ENCODE measurements at regions not wholly inside any gene's neighbourhood (a gene's known extent, or its start where the extent isn't known, plus 50 kb on each side); places are given as distances from the start of the nearest gene placed in this dataset.
"Not testable (repeated sequence)": the region's sequence is repeated elsewhere in the genome, so short reads cannot be mapped to it uniquely, and the experiment has no call there.

DNA sequence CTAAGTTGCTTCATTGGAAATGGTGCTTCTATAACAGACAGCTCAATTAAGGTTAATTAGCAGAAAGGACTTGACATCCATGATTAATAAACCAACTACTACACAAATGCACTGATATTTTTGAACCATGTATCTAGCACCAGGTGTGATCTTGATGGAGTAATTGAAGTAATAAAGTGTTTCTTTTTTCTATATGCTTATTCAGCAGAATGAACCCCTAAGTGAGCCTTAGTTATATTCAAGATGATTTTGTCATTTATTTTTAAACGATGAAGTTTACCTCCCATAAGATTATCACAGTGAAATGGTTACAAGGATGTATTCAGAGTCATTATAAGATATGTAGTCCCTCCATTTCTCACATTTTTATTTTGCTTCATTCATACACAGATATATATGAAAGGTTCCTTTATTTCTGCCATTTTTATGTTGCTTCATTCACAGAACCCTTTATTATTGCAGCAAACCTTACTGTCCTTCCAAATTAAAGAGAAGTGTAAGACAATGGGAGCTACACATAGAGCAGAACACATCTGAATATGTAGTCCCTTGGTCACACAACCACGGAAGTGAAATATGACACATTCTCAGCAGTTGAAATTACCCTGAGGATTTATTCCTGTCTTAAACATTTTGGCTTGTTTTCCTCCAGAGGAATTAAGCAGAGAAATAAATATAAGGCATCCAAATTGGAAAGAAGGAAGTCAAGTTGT lies 295.0 kb downstream of the RAP2B start:
- no peaks in the 10 kb centered on the region for H3K9me3 Mint-ChIP-seq
- no peak for DNase-seq
- H3K27me3 Mint-ChIP-seq: no peaks in the 10 kb centered on the region
- H3K36me3 Mint-ChIP-seq: no peaks in the 10 kb centered on the region
- no peaks in the 10 kb centered on the region for H3K4me1 Mint-ChIP-seq
- ATAC-seq (ENCODE audit: low read depth in 2 of 2): no peak
- no peak overlapping the region for H3K27ac Mint-ChIP-seq
- H3K4me3 Mint-ChIP-seq: no peak overlapping the region

DNA sequence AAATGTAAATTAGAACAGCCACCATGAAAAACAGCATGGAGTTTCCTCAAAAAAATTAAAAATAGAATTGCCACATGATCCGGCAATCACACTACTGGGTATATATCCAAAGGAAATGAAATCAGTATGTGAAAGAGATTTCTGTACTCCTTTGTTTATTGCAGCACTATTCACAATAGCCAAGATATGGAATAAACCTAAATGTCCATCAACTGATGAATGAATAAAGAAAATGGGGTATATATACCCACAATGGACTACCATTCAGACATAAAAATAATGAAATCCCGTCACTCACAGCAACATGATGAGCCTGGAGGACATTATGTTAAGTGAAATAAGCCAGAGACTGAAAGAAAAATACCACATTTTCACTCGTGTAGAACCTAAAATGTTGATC lies 296.9 kb downstream of the RAP2B start:
- Mint-ChIP-seq H3K27ac (no peak overlapping the region), H3K36me3 (no peaks in the 10 kb centered on the region), H3K9me3 (peaks cover 0 to 2% (median 0%) of the 10 kb centered on the region in 7 donors), H3K27me3 (no peaks in the 10 kb centered on the region), H3K4me1 (peaks cover 0 to 2% (median 0%) of the 10 kb centered on the region in 3 donors), H3K4me3 (no peak overlapping the region)
- ATAC-seq (ENCODE audit: low read depth in 2 of 2) (no peak), DNase-seq (no peak)

DNA sequence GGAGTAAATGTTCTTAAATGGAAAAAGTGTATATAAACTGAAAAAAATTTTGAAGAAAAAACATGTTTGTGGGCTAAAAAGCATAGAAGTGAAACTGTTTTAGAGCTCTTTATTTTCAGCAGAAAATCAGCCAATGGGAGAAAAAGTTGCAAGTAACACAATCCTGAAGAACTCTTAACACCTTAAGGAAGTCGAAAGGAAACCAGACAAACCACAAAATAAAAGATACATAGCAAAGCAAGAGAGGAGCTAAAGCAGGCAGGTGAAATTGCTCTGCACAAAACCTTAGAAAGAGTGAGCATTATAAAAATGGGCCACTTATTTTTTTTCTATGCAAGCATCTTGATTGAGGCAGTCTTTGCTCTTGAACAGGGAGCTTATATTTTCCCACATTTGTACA lies 300.5 kb downstream of the RAP2B start:
- DNase-seq (no peak), ATAC-seq (ENCODE audit: low read depth in 2 of 2) (no peak)
- no peak overlapping the region for H3K27ac Mint-ChIP-seq
- H3K27me3 Mint-ChIP-seq: no peaks in the 10 kb centered on the region
- H3K4me1 Mint-ChIP-seq: peaks cover 0 to 9% (median 0%) of the 10 kb centered on the region in 3 donors
- no peak overlapping the region for H3K4me3 Mint-ChIP-seq
- no peaks in the 10 kb centered on the region for H3K36me3 Mint-ChIP-seq
- peaks cover 0 to 3% (median 0%) of the 10 kb centered on the region in 7 donors for H3K9me3 Mint-ChIP-seq

DNA sequence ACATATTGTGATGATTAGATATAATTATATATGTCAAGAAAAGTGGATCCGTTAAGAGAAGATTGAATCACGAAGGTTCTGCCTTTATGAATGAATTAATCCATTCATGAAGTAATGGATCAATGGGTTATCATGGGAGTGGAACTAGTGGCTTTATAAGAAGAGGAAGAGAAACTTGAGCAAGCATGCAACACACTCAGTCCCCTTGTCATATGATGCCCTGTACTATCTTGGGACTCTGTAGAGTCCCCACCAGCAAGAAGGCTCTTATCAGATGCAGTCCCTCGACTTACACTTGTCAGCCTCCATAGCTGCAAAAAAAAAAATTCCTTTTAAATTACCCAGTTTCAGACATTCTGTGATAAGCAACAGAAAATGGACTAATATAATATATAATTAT lies 301.9 kb downstream of the RAP2B start:
- Mint-ChIP-seq H3K4me1 (peaks cover 0 to 9% (median 0%) of the 10 kb centered on the region in 3 donors), H3K27me3 (no peaks in the 10 kb centered on the region), H3K36me3 (no peaks in the 10 kb centered on the region), H3K27ac (no peak overlapping the region), H3K9me3 (peaks cover 0 to 3% (median 0%) of the 10 kb centered on the region in 7 donors), H3K4me3 (no peak overlapping the region)
- DNase-seq: no peak
- peak; percentile 58 to 62 for ATAC-seq (ENCODE audit: low read depth in 2 of 2)

DNA sequence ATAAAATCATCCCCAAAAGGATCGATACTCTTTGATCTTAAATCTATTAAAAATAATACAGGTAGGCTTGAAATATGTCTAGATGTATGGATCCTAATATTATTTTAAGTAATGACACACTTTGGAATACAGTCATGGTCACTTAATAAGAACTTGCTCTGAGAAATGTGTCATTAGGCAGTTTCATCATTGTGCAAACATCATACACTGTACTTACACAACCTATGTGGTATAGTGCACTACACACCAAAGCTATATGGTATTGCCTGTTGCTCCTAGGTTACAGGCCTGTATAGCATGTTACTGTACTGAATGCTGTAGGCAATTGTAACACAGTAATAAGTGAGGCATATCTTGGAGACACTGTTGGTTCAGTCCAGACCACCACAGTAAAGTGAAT lies 307.1 kb downstream of the RAP2B start:
- H3K36me3 Mint-ChIP-seq: no peaks in the 10 kb centered on the region
- no peaks in the 10 kb centered on the region for H3K27me3 Mint-ChIP-seq
- H3K27ac Mint-ChIP-seq: no peak overlapping the region
- DNase-seq: no peak
- H3K4me3 Mint-ChIP-seq: no peak overlapping the region
- H3K9me3 Mint-ChIP-seq: peaks cover 0 to 3% (median 0%) of the 10 kb centered on the region in 7 donors
- ATAC-seq (ENCODE audit: low read depth in 2 of 2): no peak
- peaks cover 0 to 7% (median 0%) of the 10 kb centered on the region in 3 donors for H3K4me1 Mint-ChIP-seq

DNA sequence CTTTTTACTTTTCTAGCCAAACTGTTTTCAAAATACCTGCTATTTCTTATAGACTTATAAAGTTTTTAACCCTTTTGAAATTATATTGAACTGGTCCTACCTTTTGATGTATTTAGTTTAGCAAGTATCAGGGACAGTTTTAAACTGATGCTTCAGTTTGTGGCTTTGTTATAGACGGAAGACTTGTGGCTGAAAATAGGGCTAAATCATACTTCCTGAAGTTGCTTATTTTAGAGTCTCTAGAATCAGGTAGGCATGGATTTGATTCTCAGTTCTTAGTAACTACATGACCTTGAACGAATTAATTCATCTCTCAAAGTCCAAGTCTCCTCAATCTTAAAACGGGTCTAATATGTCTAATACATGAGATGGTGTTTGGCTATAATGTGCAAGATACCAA lies 322.8 kb downstream of the RAP2B start:
- H3K36me3 Mint-ChIP-seq: no peaks in the 10 kb centered on the region
- ATAC-seq (ENCODE audit: low read depth in 2 of 2) (no peak), DNase-seq (no peak)
- no peak overlapping the region for H3K4me3 Mint-ChIP-seq
- H3K27me3 Mint-ChIP-seq: no peaks in the 10 kb centered on the region
- H3K9me3 Mint-ChIP-seq: no peaks in the 10 kb centered on the region
- H3K4me1 Mint-ChIP-seq: no peaks in the 10 kb centered on the region
- H3K27ac Mint-ChIP-seq: no peak overlapping the region

DNA sequence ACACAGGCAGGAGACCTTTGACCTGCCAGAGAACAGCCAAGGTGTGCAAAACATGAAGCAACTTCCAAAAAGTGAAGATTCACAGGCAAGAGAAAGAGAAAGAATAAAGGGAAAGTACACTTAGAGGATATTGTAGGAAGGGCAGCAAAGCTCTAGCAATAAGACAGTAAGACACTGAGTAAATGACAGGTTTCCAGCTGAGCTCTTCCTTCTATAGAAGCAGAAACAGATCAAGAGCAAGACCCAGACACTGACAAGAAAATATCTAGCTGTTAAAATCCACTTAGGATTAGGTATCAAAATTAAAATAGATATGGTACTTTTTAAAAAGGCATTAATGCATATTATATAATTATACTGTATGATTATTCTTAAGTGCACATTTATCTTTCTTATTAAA lies 333.4 kb downstream of the RAP2B start:
- peaks cover 0 to 4% (median 0%) of the 10 kb centered on the region in 3 donors for H3K27me3 Mint-ChIP-seq
- H3K36me3 Mint-ChIP-seq: no peaks in the 10 kb centered on the region
- no peaks in the 10 kb centered on the region for H3K9me3 Mint-ChIP-seq
- H3K4me1 Mint-ChIP-seq: no peaks in the 10 kb centered on the region
- no peak for ATAC-seq (ENCODE audit: low read depth in 2 of 2)
- no peak for DNase-seq
- H3K27ac Mint-ChIP-seq: peak overlapping the region in 1 of 6 donors; percentile 6
- H3K4me3 Mint-ChIP-seq: no peak overlapping the region

DNA sequence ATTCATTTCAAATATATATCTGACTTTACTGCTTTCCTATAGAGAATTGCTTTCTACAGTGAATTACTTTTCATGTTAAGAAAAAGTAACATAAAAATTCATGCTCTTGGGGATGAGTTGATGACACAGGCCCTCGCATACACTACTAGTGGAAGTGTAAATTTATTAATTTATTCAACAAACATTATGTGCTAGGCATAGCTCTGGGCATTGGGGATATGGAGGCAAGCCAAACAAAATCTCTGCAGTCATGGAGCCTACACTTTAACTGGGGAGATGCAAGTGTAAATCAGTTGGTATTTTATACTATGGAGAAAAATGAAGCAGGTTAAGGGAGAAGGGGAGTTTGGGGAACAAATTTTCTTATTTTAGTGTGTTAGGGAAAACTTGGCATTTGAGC lies 340.7 kb downstream of the RAP2B start:
- Mint-ChIP-seq H3K27me3 (peaks cover 0 to 5% (median 0%) of the 10 kb centered on the region in 3 donors), H3K27ac (no peak overlapping the region), H3K4me1 (no peaks in the 10 kb centered on the region), H3K9me3 (peaks cover 0 to 2% (median 0%) of the 10 kb centered on the region in 7 donors), H3K36me3 (no peaks in the 10 kb centered on the region), H3K4me3 (no peak overlapping the region)
- DNase-seq (no peak), ATAC-seq (ENCODE audit: low read depth in 2 of 2) (no peak)

DNA sequence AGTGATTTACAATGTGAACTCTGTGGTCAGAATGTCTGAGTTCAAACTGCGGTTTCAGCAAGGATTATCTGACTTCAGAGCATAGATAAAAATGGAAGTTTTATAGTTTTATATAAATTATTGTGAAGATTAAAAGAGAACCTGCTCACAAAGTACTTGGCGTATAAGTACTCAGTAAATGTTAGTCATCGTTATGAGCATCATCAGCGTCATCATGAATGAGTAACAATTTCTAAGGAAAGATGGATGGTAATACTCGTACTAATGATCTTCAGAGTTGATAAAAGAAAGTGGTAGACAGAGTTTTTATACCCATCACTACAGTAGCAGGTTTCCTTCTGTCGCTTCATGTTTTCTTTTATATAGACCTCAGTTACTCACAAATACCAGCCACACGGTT lies 341.8 kb downstream of the RAP2B start:
- H3K36me3 Mint-ChIP-seq: no peaks in the 10 kb centered on the region
- H3K4me3 Mint-ChIP-seq: no peak overlapping the region
- ATAC-seq (ENCODE audit: low read depth in 2 of 2) (no peak), DNase-seq (no peak)
- peaks cover 0 to 2% (median 0%) of the 10 kb centered on the region in 7 donors for H3K9me3 Mint-ChIP-seq
- H3K4me1 Mint-ChIP-seq: no peaks in the 10 kb centered on the region
- peaks cover 0 to 5% (median 0%) of the 10 kb centered on the region in 3 donors for H3K27me3 Mint-ChIP-seq
- H3K27ac Mint-ChIP-seq: no peak overlapping the region

DNA sequence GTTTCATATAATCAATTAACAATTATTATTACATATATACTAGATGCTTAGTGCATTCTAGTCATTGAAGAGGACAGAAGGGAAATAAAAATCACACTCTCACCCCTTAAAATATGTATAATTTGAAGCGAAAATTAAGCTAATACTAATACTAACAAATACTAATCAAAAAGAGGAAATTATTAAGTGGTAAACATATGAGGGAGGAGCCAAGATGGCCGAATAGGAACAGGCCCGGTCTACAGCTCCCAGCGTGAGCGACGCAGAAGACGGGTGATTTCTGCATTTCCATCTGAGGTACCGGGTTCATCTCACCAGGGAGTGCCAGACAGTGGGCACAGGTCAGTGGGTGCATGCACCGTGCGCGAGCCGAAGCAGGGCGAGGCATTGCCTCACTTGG lies 344.2 kb downstream of the RAP2B start:
- H3K4me3 Mint-ChIP-seq; H3K27me3 Mint-ChIP-seq; ATAC-seq (ENCODE audit: low read depth in 2 of 2); DNase-seq; H3K36me3 Mint-ChIP-seq; H3K9me3 Mint-ChIP-seq; H3K27ac Mint-ChIP-seq; H3K4me1 Mint-ChIP-seq: not testable (repeated sequence)

DNA sequence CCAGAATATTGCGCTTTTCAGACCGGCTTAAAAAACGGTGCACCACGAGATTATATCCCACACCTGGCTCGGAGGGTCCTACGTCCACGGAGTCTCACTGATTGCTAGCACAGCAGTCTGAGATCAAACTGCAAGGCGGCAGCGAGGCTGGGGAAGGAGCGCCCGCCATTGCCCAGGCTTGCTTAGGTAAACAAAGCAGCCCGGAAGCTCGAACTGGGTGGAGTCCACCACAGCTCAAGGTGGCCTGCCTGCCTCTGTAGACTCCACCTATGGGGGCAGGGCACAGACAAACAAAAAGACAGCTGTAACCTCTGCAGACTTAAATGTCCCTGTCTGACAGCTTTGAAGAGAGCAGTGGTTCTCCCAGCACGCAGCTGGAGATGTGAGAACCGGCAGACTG lies 344.7 kb downstream of the RAP2B start:
- H3K4me1 Mint-ChIP-seq; H3K27me3 Mint-ChIP-seq; DNase-seq; H3K27ac Mint-ChIP-seq; H3K4me3 Mint-ChIP-seq; H3K9me3 Mint-ChIP-seq; ATAC-seq (ENCODE audit: low read depth in 2 of 2); H3K36me3 Mint-ChIP-seq: not testable (repeated sequence)

DNA sequence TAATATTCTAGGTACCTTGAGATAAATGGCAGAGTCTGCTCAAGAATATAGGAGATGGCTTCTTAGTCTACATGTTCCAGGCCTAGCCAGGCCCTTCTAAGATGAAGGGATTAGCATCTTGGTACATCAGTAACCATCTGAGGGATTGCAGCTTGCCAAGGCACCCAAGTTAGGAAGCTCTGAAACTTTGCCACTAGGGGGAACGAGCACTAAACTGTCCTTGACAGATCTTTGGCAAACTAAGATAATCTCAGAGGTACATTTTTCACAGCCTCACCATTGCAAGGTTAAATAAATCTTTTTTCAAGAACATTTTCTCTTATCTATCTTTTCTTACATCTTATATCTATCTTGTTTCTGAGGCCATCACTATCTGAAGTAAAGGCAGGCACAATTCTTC lies 351.2 kb downstream of the RAP2B start:
- no peak for DNase-seq
- H3K4me1 Mint-ChIP-seq: no peaks in the 10 kb centered on the region
- no peak for ATAC-seq (ENCODE audit: low read depth in 2 of 2)
- H3K27me3 Mint-ChIP-seq: no peaks in the 10 kb centered on the region
- H3K36me3 Mint-ChIP-seq: no peaks in the 10 kb centered on the region
- no peak overlapping the region for H3K4me3 Mint-ChIP-seq
- no peak overlapping the region for H3K27ac Mint-ChIP-seq
- peaks cover 0 to 15% (median 11%) of the 10 kb centered on the region in 7 donors for H3K9me3 Mint-ChIP-seq

DNA sequence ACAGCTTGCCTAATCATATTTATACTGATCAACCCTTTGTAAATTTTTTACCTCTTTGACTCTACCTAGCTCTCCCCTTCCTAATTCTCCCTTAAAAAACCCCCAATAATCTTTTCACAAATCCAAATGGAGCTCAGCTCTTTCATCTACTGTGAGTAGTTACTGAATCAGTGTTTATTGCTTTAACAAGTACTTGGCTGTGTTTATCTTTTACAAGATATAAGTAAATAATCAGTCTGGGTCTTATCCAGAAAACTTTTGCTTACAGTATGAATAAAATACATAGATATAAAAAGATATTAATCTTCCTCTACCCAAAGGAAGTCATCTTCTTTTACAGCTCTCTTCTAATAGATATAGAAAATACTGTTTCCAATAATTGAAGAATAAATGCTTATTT lies 366.4 kb downstream of the RAP2B start:
- no peak for ATAC-seq (ENCODE audit: low read depth in 2 of 2)

DNA sequence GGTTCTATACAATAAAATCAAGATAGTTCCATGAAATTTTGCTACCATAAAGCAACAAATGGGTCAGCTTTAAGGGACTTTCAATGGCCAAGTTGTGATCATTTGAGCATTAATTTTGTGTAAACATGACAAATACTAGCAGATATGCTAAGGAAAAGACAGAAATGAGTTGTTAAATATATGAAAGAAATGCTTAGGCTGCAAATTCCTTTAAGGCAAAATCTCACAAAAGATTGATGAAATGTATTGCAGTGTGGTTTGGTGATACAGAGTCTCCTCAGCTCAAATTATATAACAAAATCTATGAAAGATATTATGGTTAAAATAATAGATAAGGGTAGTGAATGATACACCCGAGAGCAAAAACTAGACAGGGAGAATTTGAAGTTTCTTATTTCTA lies 377.2 kb downstream of the RAP2B start:
- Mint-ChIP-seq H3K4me1 (no peaks in the 10 kb centered on the region), H3K27ac (no peak overlapping the region), H3K9me3 (peaks cover 0 to 6% (median 4%) of the 10 kb centered on the region in 7 donors), H3K4me3 (no peak overlapping the region), H3K27me3 (peaks cover 0 to 6% (median 0%) of the 10 kb centered on the region in 3 donors), H3K36me3 (no peaks in the 10 kb centered on the region)
- DNase-seq: no peak
- no peak for ATAC-seq (ENCODE audit: low read depth in 2 of 2)

More for the DNA sequence above, 366.4 kb downstream of the RAP2B start:
- Mint-ChIP-seq H3K4me1 (no peaks in the 10 kb centered on the region), H3K27me3 (no peaks in the 10 kb centered on the region), H3K27ac (no peak overlapping the region), H3K4me3 (no peak overlapping the region), H3K36me3 (no peaks in the 10 kb centered on the region), H3K9me3 (peaks cover 3 to 21% (median 11%) of the 10 kb centered on the region in 7 donors)
- no peak for DNase-seq
